ENCODE measurements at regions not wholly inside any gene's neighbourhood (a gene's known extent, or its start where the extent isn't known, plus 50 kb on each side); places are given as distances from the start of the nearest gene placed in this dataset.

DNA sequence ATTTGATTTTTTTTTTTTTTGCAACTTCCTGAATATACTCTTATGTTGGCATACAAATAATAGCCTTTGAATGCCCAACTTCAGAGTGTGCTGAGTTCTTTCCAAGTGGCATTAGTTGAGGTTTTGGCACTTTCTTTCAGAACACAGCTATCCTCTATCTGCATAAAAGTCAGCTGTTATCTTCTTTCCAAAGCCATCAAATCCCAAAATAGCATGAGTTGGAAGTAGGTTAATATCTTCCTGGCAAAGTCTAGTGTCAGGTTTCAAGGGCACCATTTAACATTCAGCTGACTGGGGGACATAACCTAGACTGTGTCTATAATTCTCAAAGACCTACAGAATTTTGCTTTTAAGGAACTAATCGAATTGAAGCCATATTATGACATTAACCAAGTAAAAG, 223.9 kb downstream of the PLPP3 start:
- no peak for DNase-seq (ENCODE audit: low spot score)

DNA sequence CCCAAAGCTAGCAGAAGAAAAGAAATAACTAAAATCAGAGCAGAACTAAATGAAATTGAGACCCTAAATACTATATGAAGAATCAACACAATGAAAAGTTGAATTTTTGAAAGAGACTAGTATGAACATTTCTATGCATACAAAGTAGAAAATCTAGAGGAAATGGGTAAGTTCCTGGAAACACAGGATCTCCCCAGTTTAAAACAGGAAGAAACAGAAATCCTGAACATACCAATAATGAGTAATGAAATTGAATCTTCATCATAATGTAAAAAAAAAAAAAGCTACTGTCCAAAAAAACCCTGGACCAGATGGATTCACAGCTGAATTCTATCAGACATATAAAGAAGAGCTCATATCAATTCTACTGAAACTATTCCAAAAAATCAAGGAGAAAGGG, 233.5 kb downstream of the PLPP3 start:
- DNase-seq (ENCODE audit: low spot score): no peak

DNA sequence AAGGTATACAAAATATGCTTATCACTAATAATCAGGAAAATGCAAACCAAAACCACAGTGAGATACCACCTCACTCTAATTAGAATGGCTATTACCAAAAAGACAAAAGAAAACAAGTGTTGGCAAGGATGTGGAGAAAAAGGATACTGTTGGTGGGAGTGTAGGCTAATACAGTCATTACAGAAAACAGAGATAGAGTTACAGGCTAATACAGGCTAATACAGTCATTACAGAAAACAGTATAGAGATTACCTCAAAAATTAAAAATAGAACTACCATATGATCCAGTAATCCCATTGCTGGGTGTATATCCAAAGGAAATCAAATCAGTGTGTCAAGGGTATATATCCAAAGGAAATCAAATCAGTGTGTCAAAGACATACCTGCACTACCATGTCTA, 238.4 kb downstream of the PLPP3 start:
- no peak for DNase-seq (ENCODE audit: low spot score)

DNA sequence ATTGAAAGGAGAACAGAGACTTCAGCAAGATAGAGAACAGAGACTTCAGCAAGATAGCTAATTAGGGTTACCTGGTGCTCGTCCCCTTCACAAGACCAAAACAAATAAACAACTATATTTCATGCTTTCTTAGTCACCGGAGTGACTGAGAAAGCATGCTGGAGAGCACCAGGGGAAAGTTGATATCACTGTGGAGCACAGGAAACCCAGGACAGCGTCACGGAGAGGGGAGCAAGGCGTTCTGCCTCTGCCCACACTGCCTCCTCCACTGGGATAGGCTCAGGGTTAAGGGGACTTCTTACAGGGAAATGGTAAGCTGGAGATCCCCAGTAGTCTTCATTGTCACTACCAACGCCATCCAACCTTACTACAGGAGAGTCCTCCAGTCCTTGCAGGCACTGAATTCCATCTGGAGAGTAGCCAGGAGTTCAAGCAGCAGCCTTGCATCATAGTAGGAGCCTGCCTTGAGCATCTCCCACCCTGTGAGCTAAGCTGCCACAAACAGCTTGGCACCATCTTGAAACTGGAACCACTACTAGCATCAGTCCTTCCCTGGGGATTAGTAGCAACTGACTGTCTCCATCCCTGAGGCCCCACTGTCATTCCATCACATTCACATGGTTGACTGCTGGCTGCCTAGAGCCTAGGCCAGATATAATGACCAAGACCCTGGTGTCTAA, 239.4 kb downstream of the PLPP3 start:
- DNase-seq (ENCODE audit: low spot score): no peak

DNA sequence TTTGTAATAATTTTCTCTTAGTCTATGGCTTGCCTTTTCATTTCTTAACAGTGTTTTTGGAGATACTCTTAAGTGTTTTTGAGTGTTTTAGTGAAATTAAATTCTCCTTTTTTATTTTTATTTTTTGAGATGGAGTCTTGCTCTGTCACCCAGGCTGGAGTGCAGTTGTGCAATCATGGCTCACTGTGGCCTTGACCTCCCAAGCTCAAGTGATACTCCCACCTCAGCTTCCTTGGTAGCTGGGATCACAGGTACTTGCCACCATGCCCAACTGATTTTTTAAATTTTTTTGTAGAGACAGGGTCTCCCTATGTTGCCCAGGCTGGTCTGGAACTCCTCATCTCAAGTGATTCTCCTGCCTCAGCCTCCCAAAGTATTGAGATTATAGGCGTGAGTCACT, 240.3 kb downstream of the PLPP3 start:
- no peak for DNase-seq (ENCODE audit: low spot score)

DNA sequence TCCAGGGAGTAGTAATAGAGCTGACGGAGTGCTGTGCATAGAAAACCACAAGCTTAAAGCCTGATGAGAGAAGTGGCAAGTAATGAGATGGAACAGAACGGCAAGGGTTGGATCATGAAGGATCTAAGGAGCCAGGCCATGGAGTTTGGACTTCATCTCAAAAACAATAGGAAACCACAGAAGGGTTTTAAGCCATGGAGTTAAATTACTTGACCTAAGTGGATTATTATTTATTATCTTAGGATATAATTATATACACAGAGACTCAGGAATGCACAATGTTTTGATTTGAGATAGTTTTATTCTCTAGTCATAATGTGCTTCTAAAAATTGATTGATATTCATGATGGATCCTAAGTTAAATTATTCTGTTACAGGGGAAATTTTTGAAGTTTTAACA, 242.4 kb downstream of the PLPP3 start:
- DNase-seq (ENCODE audit: low spot score): no peak

DNA sequence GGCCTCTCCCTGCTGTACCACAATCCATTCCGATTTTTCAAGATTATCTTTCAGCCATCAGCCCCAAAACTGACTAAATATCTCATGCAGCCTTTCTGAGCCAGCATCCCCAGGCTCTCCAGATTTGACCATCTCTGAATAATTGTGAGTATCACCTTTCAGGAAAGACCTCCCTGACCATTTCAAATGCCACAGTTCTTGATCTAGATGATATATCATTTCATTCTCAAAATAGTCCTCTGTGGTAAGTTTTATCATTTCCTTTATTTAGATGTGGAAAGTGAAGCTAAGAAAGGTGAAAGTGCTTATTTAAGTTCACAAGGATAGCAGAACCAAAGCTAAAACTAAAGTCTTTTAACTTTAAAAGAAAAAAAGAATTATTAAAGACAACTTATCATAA, 244.0 kb downstream of the PLPP3 start:
- DNase-seq (ENCODE audit: low spot score): no peak

DNA sequence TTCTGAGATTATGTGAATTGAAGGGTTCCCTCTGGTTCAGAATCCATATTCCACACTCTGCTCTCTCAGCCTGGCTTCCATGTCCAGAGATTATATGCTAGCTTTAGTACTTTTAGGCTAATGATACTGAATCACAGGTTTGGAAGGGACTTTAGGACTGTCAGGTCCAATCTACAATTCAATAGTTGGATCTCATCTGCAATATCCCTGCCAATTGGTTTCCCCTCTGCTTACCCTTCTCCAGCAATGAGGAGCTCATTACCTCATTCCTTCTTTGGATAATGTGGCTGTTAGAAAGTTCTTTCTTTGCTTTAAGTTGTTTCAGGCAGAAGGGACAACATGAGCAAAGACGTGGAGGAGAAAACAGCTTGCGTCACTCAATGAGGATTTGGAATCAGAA, 245.3 kb downstream of the PLPP3 start:
- DNase-seq (ENCODE audit: low spot score): no peak

DNA sequence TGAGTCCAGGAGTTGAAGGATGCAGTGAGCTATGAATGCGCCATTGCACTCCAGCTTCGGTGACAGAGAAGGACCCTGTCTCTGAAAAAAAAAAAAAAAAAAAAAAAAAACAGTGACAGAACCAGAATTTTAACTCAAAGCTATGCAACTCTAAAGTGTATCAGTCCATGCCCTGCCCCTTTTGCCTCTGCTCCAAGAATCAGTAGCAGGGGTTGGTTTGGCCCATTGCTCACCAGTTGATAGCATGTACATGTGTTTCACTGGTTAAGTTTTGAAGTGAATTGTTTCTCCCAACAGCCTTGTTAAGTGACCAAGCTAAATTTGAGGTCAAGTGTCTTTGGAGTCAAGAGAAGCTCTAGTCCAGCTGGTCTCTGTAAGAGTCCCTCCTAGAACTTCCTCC, 245.9 kb downstream of the PLPP3 start:
- no peak for DNase-seq (ENCODE audit: low spot score)

DNA sequence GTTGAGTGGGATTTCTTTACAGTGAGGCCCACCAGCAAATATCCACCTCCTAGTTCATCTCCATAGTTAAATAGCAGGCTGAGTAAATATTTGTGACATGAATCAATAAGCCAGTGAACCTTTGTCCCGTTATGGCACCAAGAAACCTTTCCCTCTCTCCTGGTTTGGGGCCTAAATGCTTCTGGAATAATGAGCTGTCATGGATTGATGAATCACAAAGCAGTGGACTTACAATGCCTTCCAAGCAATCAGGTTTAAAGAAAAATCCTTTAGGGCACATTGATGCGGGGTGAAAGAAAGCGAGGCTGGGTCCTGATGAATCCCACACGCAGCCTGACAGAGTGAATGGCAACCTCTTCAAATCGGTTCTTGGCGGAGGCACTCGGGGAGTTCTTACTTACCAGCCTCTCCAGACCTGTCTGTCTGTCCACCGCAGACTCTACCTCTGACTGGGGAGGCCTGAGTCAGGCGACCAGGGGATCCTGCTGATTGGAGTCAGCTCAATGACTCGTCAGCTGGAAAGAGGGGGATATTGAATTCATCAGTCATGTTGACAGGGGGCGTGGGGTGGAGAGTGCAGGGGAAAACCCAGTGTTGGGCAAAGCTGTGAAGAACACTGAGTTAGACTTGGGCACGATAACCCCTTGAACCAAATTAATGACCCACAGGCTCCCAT, 247.3 kb downstream of the PLPP3 start:
- no peak for DNase-seq (ENCODE audit: low spot score)

DNA sequence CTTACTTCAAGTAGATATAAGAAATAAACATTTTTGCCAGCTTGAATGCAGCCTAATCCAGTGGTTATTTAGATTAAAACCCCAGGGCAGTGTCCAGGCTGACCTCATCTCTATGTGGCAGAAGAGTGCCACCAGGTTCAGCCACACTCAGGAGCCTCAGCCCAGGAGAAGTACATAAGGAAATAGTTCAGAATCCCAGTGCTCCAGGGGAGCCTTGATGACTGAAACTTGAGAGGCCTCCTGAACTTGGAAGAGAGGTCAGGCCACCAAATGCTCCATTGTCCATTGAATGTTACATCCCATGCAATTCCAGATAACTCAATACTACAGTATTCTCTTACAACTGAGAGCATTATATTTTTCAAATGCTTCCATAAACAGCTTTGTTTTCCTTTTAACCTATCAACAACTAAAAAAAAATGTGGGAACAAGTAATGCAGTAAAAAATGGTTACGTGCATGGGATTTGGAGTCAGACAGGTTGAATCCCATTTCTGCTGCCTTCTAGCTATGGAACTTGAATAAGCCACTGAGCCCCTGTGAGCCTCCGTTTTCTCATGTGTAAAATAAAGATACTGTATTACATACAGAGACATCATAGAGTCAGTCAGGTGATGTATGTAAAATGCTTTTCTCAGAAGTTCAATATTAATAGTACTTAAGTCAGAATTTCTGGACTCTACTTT, 248.0 kb downstream of the PLPP3 start:
- DNase-seq (ENCODE audit: low spot score): no peak

DNA sequence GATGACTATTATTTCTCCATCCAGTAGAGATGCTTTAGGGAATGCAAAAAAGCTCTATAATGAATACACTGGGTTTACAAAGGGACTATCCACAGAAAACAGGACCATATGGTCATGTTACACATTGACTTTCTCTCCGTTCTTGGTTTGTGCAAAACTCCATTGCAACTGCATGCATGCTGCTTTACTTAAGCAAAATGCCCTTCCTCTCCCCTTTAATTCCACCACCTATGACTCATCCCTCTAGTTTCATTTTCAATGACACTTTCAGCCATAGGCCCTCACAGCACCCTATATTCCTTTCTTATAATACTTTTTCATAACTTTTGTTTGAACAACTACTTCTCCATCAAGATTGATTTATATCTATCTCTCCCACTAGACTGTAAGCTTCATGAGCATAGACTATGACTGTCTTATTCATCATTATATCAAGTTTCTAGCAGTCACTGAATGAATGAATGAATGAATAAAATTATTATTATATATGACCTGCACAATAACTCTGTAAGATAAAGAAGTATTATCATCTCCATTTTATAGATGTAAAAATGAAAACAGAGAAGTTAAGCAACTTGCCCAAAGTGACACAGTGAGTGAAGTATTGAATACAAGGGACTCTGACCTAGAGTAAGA, 248.9 kb downstream of the PLPP3 start:
- no peak for DNase-seq (ENCODE audit: low spot score)

DNA sequence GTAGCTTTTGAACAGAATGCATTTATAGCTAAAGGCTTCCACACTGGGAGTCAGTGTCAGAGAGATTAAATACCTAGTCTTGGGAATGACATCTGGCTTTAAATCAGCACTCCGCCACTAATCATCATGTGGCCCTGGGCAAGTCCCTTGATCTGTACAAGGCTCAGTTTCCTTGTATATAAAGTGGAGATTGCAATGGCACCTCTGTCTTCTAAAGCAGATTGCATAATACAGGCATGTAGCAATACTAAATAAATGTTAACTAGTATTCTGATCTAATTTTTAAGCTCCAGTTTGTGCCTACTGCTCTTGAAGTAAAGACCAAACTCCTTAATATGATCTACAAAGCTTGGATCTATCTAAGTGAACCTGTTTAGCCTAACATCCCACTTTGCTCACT, 249.4 kb downstream of the PLPP3 start:
- DNase-seq (ENCODE audit: low spot score): no peak

DNA sequence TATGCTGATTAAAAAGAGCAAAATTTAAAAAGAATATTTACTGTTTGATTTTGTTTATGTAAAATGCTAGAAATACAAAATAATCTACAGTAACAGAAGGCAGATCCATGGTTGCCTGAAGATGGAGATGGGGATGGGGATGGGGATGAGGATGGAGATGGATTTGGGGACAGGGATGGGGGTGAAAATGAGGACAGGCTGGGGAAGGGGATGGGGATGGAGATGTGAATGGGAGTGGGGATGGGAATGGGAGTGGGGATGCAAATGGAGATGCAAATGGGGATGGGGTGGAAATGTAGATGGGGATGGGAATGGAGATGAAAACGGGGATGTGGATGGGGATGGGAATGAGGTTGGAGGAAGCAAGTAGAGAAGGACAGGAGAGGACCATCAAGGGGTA, 252.2 kb downstream of the PLPP3 start:
- DNase-seq (ENCODE audit: low spot score): no peak

DNA sequence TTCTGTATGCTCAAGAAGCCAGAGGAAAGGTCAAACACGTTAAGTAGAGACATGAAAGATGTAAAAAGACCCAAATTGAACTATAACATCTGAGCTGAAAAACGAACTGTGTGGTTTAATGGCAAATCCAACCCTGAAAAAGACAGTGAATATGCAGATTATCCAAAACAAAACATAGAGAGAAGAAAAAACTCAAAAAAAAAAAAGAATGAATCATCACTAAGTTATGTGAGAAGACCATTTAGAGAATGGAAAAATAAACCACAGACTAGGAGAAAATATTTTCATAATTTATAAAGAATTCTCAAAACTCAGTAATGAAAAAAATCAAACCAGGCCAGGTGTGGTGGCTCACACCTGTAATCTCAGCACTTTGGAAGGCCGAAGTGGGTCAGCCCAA, 253.3 kb downstream of the PLPP3 start:
- no peak for DNase-seq (ENCODE audit: low spot score)

DNA sequence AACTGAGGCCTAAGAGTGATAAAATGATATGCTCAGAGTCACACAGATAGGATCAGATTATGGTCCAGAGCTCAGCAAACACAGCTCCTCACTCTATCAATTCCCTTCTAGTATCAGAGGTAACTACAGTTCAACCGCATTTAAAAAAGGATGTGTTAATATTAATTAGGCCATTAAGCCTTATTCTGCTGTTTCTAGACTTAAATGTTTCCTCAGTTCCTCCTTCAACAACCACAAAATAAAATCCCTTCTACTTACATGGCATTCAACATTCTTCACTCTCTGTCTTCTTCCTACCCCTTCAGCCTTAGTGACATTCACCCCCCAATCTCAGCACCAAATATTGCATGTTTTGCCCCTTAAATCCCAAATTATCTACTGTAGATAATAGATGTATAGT, 254.9 kb downstream of the PLPP3 start:
- DNase-seq (ENCODE audit: low spot score): no peak

DNA sequence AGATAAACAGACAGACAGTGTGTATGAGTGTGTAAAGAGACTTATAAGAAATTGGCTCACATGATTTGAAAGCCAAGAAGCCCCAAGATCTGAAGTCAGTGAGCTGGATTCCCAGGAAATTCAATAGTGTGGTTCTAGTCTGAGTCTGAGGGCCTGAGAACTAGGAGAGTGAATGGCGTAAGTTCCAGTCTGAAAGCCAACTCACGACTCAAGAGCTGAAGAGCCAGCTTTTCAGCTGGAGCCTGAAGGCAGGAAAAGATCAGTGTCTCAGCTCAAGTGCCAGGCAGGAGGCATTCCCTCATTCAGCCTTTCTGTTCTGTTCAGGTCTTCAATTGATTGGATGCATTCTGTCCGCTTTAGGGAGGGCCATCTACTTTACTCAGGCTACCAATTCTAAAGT, 257.2 kb downstream of the PLPP3 start:
- DNase-seq (ENCODE audit: low spot score): no peak

DNA sequence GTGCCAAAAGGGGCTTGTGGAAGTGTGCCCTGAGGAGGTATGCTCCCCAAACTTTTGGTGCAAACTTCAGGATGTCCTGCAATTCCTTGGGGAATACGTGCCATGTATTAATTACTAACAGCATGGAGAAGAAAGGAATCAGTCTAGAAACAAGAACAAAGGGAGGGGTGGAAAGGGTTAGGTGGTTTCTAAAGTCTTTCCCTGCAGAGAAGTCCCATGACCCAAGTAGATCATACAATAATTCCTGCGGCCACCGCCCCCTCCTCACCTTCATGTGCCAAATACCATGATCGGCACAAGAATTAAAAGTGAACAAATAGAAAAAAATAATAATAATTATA, 258.2 kb downstream of the PLPP3 start:
- DNase-seq (ENCODE audit: low spot score): no peak

DNA sequence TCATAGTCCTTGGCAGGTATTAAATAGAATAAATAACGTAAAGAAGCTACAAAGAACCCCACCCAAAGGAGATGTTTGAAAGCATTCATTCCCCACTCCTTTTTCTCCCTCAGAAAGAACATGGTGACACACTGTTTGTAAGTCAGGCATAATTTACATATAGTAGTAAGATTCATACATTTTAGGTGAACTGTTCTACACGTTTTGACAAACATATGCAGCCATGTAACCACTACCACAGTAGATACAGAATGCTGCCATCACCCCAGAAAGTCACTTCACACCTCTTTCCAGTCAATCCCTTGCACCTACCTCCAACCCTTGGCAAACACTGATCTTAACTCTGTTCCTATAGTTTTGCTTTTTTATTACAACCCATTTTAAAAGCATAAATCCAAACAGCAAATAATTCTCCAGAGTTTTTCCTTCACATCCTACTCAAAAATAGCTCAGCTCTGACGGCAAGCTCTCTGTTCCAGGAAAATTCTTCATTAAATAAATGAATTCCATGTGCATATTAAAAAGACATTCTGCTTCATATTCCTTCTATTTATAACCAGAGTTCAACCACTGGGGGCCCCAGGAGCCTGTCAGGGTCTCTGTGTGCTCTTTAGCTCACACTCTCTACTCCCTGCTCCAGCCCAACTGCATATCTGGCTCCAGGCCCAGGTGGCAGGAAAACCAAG, 258.8 kb downstream of the PLPP3 start:
- no peak for DNase-seq (ENCODE audit: low spot score)

DNA sequence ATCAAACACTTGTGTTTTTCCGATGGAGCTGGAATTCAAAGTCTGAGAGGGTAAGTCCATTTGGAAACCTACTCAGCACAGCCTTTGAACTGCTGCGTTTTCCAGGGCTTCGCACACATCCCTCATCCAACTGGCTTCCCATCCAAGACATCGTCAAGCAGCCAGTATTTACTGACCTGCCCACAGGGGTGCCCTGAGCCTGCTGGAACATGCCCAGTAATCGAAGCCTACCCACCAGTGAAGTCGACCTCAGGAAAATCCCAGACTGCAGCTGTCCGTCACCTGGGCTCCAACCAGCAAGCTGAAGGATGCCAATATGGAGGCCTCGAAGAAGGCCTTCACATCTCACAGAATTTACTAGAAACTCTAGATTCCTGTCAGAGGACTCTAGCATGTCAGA, 261.6 kb downstream of the PLPP3 start:
- DNase-seq (ENCODE audit: low spot score): no peak

DNA sequence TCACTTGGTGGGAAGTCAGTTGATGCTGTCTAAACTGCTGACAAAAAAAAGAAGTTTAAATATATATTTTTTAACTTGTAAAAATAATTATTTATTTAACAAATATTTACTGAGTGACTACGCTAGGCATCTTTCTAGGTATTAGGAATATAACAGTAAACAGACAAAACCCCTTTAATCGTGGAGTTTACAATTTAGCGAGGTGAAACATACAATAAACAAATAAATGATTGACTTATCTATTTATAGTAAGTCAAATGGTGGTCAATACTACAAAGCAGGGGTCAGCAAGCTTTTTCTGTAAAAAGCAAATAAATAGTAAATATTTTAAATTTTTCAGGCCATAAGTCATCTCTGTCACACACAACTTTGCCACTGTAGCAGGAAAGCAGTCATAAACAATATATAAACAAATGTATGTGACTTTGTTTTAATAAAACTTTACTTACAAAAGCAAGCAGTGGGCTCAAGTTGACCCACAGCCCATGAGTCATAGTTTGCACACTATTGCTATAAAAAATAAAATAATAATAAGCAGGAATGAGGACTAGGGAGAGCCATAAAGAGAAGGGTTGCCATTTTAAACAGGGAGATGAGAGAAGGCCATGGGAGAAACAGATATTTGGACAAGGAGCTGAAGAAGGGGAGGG, 263.9 kb downstream of the PLPP3 start:
- DNase-seq (ENCODE audit: low spot score): no peak

DNA sequence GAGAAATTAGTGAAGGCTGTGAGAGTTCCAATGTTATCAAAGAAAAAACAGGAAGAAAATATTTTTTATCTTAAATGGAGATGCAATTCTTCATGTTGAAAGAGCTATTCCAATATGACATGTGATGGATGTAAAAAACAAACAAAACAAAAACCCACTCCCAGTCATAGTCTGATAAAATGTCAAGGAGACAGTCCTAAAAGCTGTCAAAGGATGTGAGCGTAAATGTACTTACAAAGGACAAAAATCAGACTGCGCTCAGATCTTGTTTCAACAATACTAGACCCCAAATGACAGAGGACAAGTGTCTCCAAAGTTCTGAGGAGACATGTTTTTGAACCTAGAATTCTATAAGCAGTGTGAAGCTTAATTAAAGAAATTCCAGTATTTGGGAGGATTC, 265.8 kb downstream of the PLPP3 start:
- no peak for DNase-seq (ENCODE audit: low spot score)

Data from CD4-positive, alpha-beta T cell treated with Interleukin-15 for 4 hours (primary cell).